HG03280 (cell line): ENCODE measurements at regions not wholly inside any gene's neighbourhood (a gene's known extent, or its start where the extent isn't known, plus 50 kb on each side); places are given as distances from the start of the nearest gene placed in this dataset.

Source experiments
- ATAC-seq: cut with Tn5 transposase; IDR thresholded peaks from one replicate; pipeline ENCODE4 v1.9.1; 2021; ENCODE audit warnings: mild to moderate bottlenecking, moderate library complexity; ENCODE audit not compliant: unreplicated experiment

- ATAC-seq = no peak
Observed at GRCh38 chrX:118167361-118167760, 50.8 kb upstream of the KLHL13 start.

DNA sequence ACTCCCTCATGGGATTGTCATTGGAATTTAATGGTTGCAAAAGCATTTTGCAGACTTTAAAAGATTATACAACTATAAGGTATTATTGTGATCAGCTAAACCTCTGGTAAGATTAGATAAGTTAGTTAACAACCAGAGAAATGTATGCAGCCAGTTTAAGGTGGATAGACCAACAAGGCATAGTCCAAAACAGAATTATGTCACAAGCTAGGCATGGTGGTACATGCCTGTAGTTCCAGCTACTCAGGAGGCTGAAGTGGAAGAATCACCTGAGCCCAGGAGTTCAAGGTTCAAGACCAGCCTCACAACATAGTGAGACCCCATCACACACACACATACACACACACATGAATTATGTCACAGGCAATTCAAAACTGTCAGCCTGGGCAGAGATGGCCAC, 54.7 kb upstream of the KLHL13 start:
- ATAC-seq = no peak

DNA sequence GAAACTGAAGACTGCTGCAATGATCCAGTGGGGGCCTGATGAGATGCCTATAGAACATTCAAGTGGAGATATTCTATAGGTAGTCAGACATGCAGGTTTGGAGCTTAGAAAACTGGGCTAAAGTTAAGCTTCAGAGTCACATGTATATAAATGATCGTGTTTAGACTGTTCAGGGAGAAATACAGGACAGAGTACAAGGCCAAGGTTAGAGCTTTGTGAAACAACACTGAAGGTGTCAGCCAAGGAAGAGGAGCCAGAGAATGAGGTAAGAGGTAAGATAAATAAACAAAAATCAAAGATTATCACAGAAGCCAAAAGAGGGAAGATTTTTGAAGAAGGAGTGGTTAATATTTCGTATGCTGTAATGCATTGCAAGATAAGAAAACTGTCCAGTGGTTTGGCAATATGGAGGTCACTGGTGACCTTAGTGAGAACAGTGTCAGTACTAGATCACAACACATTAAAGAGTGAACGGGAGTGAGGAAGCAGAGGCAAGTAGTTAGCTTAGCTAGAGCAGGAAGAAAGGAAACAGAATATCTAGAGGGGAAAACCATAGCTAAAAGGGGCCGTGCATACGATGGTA, 58.0 kb upstream of the KLHL13 start:
- ATAC-seq = no peak

DNA sequence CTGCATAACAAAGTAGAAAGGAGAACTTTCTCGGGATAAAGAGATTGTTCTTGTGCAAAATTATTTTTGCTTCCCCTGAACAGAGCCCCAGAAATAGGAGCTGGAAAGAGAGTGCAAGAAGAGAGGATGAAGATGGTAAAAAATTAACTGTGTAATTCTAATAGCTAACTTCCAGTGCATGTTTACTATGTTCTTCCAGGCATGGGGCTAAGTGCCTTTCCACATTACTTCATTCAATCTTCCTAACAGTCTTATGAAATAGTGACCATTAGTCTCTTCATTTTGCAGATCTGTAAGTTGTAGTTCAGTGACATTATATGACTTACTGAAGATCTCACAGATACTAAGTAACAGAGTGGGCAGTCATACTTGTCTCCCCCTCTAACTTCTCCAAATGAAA, 61.1 kb upstream of the KLHL13 start:
- no peak for ATAC-seq

DNA sequence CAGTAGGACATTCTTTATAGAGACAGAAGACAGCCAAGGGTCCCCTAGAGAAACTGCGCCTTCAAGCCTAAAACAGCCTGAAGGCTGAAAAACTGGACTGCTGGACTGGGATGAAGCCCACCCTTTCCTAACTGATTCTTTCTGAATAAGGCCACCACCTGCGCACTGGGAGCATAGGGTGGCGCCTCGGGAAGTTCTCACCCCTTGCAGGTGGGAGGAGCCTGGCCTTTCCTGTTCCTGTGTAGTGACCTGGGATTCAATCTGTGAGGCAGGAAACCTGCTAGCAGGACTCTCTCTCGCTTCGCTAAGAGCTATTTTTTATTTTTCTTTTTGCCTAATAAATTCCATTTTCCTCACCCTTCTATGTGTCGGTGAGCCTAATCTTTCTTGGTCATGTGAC, 61.8 kb upstream of the KLHL13 start:
- no peak for ATAC-seq

DNA sequence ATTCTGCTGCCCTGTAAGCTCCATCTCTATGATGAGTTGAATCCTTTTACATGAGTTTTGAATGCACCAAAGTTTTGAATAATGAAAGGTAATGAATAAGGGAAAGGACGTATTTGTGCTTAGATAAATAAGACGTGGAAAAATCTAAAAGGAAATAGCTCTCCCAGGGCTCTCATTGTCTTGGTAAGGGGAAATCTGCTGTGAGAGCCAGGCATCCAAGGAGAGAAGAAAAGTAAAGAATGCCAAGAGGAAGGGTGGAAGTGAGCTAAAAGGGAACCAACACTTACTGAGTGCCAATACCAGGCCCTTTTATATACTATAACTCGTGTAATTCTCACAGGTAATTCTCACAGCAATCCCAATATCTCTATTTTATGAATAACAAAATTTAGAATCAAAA, 62.6 kb upstream of the KLHL13 start:
- ATAC-seq = no peak

GRCh38 chrX:118179718-118180117, 63.1 kb upstream of the KLHL13 start:
- ATAC-seq = no peak

GRCh38 chrX:118181030-118181429, 64.4 kb upstream of the KLHL13 start:
- ATAC-seq = no peak

- ATAC-seq = no peak
Observed at GRCh38 chrX:118182025-118182424, 65.4 kb upstream of the KLHL13 start.

GRCh38 chrX:118182681-118183080, 66.1 kb upstream of the KLHL13 start:
- ATAC-seq = no peak

- ATAC-seq = no peak
Observed at GRCh38 chrX:118183606-118184005, 67.0 kb upstream of the KLHL13 start.

DNA sequence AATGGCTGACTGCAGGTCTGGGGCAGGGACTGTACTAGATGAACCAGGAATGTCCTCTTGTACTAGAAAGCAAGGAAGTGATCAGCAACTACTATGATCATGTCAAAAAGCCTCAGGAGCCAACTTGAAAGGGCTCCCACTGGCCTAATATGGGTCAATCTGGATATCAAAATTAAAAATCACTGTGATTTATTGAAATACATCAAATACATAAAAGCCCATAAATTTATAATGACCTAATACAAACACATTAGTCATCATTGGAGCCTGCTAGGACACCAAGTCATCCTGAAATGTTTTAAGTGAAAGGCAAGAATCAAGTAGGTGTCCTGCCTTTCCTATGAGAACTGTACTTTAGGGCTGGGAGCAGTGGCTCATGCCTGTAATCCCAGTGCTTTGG, 70.5 kb upstream of the KLHL13 start:
- no peak for ATAC-seq

DNA sequence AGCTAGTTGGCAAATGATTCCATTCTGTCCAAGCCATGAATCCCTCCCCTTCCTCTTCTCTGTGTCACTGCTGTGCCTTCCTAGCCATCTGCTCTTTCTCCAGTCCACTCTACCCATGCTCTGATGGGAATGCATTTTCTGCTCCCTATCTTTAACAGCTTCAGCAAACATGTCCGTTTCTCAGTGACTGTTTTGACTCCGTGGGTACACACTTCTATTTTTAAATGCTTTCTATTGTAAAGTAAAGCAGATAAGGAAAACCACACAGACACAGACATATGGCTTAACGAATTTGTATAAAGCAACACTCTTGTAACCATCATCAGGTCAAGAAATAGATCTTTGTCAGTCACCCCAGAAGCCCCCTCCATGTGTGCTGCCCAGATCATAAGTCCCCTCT, 72.4 kb upstream of the KLHL13 start:
- ATAC-seq = no peak

DNA sequence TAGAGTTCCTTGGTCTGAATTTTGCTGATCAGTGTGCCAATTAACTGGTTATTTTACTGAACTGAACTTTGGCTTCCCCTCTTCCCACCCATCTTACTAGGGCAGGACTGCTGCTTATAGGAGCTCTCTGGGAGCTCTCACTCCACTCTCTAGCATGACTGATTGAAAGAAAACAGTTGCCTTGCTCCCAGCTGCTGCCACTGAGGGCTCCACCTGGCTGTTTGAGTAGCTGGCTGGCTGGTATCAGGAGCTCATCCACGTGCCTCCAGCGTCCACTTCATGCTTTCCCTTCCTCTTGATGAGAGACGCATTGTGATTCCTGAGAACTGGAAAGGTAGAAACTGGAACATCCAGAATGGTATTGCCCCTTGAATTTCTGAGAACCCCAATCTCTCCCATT, 73.0 kb upstream of the KLHL13 start:
- ATAC-seq = no peak

DNA sequence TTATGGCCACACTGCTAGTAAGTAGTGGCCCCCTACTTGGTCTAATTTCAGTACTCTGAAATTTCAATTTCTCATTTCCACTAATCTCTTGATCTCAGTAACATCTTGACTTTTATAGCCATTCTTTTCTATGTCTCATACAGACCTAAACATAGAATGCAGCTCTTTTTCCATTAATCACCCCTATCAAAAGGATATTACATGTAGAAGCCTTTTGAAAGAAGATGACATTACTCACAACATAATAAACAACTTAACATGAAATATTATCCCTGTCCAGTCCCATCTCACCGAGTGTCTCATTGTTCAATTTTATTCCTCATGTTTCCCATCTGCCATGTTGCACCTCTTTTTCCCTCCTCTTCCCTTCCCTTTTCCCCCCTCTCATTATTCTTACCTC, 81.1 kb upstream of the KLHL13 start:
- no peak for ATAC-seq

DNA sequence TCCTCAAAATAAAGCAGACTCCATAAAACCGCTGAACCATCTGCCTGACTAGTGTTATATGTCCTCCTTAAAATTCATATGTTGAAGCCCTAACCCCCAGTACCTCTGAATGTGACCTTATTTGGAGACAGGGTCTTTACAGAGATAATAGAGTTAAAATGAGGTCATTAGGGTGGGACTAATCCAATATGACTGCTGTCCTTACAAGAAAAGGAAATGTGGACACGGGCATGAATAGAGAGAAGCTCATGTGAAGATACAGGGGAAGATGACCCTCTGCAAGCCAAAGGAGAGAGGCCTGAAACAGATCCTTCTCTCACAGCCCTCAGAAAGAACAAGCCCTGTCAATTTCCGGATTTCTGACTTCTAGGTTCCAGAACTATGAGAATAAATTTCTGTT, 82.0 kb upstream of the KLHL13 start:
- ATAC-seq = no peak

- no peak for ATAC-seq
Observed at GRCh38 chrX:118199997-118200396, 83.4 kb upstream of the KLHL13 start.

GRCh38 chrX:118205421-118206395, 89.1 kb upstream of the KLHL13 start:
- ATAC-seq = no peak

DNA sequence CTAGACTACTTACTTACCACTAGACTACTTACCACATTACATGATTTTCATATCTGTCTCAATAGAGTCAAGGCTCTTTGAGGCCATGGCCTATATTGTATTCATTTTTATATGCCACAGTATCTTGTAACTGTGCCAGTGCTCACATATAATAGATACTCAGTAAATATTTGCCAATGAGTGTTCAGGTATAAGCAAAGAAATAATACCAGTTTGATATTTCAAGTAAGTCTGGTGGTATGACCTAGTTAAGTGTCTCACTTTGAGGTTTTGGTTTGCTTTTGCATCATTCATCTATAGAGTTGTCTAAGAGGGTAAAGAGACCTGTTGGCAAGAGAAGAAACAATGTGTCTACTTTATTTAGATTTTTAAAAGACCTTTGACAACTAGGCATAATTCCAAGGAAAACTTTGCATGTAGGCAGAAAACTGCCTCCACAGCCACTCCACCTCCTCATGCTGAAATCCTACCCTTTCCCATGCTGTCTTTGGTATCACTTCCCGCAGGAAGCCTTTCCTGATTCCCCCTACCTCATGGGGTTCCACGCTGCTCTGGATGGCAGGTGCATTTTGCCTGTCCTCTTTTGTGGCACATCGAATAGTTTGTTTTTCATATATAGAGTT, 91.3 kb upstream of the KLHL13 start:
- ATAC-seq = no peak

GRCh38 chrX:118208481-118208880, 91.9 kb upstream of the KLHL13 start:
- ATAC-seq = no peak

GRCh38 chrX:118211891-118212816, 95.5 kb upstream of the KLHL13 start:
- peak; percentile 47 for ATAC-seq
